ENCODE measurements at regions not wholly inside any gene's neighbourhood (a gene's known extent, or its start where the extent isn't known, plus 50 kb on each side); places are given as distances from the start of the nearest gene placed in this dataset.

- intact Hi-C loops (cut with DNase I): no loop called here
- Histone ChIP-seq H3K27me3 (no peaks in the 10 kb centered on the region), H3K4me1 (replicated peaks in 1 of 2) (peaks cover 10 to 15% of the 10 kb centered on the region in 2 donors), H3K4me3 (no peak overlapping the region), H3K36me3 (replicated peaks in 1 of 2) (no peaks in the 10 kb centered on the region), H3K27ac (no peak overlapping the region), H3K9me3 (replicated peaks in 1 of 3) (no peaks in the 10 kb centered on the region)
- TF ChIP-seq, protein P1, sequence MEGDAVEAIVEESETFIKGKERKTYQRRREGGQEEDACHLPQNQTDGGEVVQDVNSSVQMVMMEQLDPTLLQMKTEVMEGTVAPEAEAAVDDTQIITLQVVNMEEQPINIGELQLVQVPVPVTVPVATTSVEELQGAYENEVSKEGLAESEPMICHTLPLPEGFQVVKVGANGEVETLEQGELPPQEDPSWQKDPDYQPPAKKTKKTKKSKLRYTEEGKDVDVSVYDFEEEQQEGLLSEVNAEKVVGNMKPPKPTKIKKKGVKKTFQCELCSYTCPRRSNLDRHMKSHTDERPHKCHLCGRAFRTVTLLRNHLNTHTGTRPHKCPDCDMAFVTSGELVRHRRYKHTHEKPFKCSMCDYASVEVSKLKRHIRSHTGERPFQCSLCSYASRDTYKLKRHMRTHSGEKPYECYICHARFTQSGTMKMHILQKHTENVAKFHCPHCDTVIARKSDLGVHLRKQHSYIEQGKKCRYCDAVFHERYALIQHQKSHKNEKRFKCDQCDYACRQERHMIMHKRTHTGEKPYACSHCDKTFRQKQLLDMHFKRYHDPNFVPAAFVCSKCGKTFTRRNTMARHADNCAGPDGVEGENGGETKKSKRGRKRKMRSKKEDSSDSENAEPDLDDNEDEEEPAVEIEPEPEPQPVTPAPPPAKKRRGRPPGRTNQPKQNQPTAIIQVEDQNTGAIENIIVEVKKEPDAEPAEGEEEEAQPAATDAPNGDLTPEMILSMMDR (IDR thresholded peaks at IDR 0.05): no peak
- 79 to 90% (median 88%) methylated on average over 1 of the region's 1 CpG for WGBS, 4 donors
- no peak for DNase-seq
These were observed 428.5 kb downstream of the FAM181B start for GRCh38 chr11:82305123-82305522.

GRCh38 chr11:82303671-82304070 is 430.0 kb downstream of the FAM181B start:
- no peaks in the 10 kb centered on the region for H3K36me3 ChIP-seq (replicated peaks in 1 of 2)
- H3K27ac ChIP-seq: no peak overlapping the region
- no peaks in the 10 kb centered on the region for H3K27me3 ChIP-seq
- TF ChIP-seq POLR2A (IDR thresholded peaks at IDR 0.05): no peak
- TF ChIP-seq, protein P1 (IDR thresholded peaks at IDR 0.05): no peak
- no peaks in the 10 kb centered on the region for H3K9me3 ChIP-seq (replicated peaks in 1 of 3)
- no peak for DNase-seq
- H3K4me3 ChIP-seq: no peak overlapping the region
- intact Hi-C loops (cut with DNase I): no loop called here
- H3K4me1 ChIP-seq (replicated peaks in 1 of 2): peaks cover 2 to 9% of the 10 kb centered on the region in 2 donors

GRCh38 chr11:82288471-82288870 is 445.2 kb downstream of the FAM181B start:
- no peak for DNase-seq
- 73 to 81% (median 74%) methylated on average over 2 of the region's 2 CpGs for WGBS, 4 donors
- Histone ChIP-seq H3K4me1 (replicated peaks in 1 of 2) (no peaks in the 10 kb centered on the region), H3K4me3 (no peak overlapping the region), H3K27ac (no peak overlapping the region), H3K36me3 (replicated peaks in 1 of 2) (no peaks in the 10 kb centered on the region), H3K27me3 (no peaks in the 10 kb centered on the region), H3K9me3 (replicated peaks in 1 of 3) (no peaks in the 10 kb centered on the region)
- no peak for TF ChIP-seq POLR2A (IDR thresholded peaks at IDR 0.05)
- TF ChIP-seq, protein P1 (IDR thresholded peaks at IDR 0.05): no peak
- intact Hi-C loops (cut with DNase I): no loop called here

DNA sequence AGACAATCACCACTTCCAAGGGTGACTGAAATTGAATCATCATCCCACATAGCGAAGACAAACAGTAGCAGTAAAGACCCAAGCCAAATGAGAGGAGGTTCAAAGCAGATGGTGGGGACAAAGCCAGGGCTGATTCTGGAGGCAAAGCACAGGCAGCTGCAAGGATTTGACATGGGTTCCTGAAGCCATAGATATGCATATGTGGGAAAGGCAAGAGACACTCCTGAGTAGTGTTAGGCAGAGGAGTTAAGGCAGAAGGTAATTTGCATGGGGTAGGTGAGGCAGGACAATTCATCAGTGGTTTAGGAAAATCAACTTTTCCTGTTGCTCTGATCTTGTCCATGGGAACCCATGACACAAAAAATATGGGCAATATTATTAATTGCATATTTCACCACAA is 462.8 kb downstream of the FAM181B start:
- no peak for TF ChIP-seq POLR2A (IDR thresholded peaks at IDR 0.05)
- TF ChIP-seq, protein P1 (IDR thresholded peaks at IDR 0.05): no peak
- Histone ChIP-seq H3K36me3 (replicated peaks in 1 of 2) (no peaks in the 10 kb centered on the region), H3K4me1 (replicated peaks in 1 of 2) (no peaks in the 10 kb centered on the region), H3K27me3 (no peaks in the 10 kb centered on the region), H3K9me3 (replicated peaks in 1 of 3) (no peaks in the 10 kb centered on the region), H3K4me3 (no peak overlapping the region), H3K27ac (no peak overlapping the region)
- no peak for DNase-seq
- intact Hi-C loops (cut with DNase I): no loop called here
- WGBS, 4 donors: 94 to 100% (median 97%) methylated on average over 1 of the region's 1 CpG

Measured in adrenal gland (tissue), 9 donors.